ENCODE measurements at regions not wholly inside any gene's neighbourhood (a gene's known extent, or its start where the extent isn't known, plus 50 kb on each side); places are given as distances from the start of the nearest gene placed in this dataset.

DNA sequence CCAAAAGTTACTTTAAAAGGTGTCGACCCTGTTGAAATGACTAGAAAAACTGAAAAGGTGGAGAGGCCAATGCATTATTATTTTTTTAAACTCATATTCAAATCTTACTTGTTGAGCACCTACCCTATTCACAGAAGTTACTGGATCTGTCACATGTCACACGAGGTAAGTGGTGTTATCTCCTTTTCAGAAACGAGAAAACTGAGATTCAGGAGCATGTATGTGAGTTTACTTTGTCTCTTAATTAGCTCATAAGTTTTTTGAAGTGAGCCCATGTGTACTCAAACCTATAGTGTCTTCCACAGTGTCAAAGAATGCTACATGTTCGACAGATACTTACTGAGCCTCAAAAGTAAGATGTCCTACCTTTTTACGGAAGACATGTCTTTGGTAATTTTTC lies 81.8 kb upstream of the EGLN3 start:
- no peak overlapping the region for H3K4me2 ChIP-seq
- H3K27ac ChIP-seq = no peak overlapping the region
- H3K4me3 ChIP-seq (IDR thresholded peaks at IDR 0.05; ENCODE audit: insufficient read depth, low read depth, low read length) = no peak overlapping the region
- no peak overlapping the region for H2AFZ ChIP-seq (ENCODE audit: low read depth)
- H3K4me1 ChIP-seq (ENCODE audit: low read depth, poor library complexity, severe bottlenecking) = no peaks in the 10 kb centered on the region
- H3K79me2 ChIP-seq (ENCODE audit: insufficient read depth, low read depth) = no peaks in the 10 kb centered on the region
- H3K27me3 ChIP-seq (ENCODE audit: insufficient read depth, low read depth) = no peaks in the 10 kb centered on the region
- no peaks in the 10 kb centered on the region for H4K20me1 ChIP-seq (ENCODE audit: insufficient read depth)
- no peak overlapping the region for H3K9ac ChIP-seq
- no peaks in the 10 kb centered on the region for H3K36me3 ChIP-seq (ENCODE audit: insufficient read depth)
- TF ChIP-seq, protein P1, sequence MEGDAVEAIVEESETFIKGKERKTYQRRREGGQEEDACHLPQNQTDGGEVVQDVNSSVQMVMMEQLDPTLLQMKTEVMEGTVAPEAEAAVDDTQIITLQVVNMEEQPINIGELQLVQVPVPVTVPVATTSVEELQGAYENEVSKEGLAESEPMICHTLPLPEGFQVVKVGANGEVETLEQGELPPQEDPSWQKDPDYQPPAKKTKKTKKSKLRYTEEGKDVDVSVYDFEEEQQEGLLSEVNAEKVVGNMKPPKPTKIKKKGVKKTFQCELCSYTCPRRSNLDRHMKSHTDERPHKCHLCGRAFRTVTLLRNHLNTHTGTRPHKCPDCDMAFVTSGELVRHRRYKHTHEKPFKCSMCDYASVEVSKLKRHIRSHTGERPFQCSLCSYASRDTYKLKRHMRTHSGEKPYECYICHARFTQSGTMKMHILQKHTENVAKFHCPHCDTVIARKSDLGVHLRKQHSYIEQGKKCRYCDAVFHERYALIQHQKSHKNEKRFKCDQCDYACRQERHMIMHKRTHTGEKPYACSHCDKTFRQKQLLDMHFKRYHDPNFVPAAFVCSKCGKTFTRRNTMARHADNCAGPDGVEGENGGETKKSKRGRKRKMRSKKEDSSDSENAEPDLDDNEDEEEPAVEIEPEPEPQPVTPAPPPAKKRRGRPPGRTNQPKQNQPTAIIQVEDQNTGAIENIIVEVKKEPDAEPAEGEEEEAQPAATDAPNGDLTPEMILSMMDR (conservative IDR thresholded peaks at IDR 0.05; ENCODE audit: low read depth, low read length) = no peak

DNA sequence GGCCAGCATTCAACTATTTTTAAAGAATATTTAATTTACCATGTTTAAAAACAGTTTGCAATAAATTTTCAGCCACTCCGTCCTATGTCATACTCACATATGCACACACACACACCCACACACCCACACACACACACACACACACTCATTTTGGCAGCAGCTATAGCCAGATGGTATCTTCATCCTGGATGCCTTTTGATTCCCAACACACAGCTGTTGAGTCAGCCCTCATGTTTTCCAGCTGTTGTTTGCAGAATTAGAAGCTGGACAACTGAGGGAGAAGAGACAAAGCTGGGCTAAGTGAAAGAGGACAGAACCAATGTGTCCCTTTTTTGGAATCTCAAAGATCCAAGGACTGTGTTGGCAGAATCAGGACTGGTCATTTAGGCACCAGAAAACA lies 80.0 kb upstream of the EGLN3 start:
- H3K79me2 ChIP-seq (ENCODE audit: insufficient read depth, low read depth) = no peaks in the 10 kb centered on the region
- H3K4me1 ChIP-seq (ENCODE audit: low read depth, poor library complexity, severe bottlenecking) = no peaks in the 10 kb centered on the region
- TF ChIP-seq, protein P1 (conservative IDR thresholded peaks at IDR 0.05; ENCODE audit: low read depth, low read length) = no peak
- H3K36me3 ChIP-seq (ENCODE audit: insufficient read depth) = no peaks in the 10 kb centered on the region
- H2AFZ ChIP-seq (ENCODE audit: low read depth) = no peak overlapping the region
- H3K4me2 ChIP-seq = no peak overlapping the region
- no peak overlapping the region for H3K27ac ChIP-seq
- H3K27me3 ChIP-seq (ENCODE audit: insufficient read depth, low read depth) = no peaks in the 10 kb centered on the region
- no peak overlapping the region for H3K4me3 ChIP-seq (IDR thresholded peaks at IDR 0.05; ENCODE audit: insufficient read depth, low read depth, low read length)
- no peaks in the 10 kb centered on the region for H4K20me1 ChIP-seq (ENCODE audit: insufficient read depth)
- H3K9ac ChIP-seq = no peak overlapping the region

DNA sequence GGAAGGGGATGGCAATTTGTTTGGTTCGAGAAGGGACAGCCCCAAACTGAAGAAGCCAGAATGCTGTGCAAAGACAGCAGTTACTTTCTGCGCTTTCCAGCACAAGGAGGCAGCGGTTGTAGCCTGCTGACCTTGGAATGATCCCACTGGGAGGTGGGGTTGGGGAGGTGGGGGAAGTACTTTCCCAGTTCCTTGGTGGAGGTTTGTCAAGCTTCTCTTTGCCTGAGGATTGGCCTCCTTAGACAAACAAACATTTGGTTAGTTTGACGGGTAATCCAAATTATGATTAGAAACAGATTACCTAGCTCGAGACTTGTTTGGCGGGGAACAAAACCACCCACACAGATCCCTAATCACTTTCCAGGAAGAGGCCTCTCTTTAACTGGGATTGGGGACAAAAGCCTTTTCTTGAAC lies 79.1 kb upstream of the EGLN3 start:
- H4K20me1 ChIP-seq (ENCODE audit: insufficient read depth) = no peaks in the 10 kb centered on the region
- H2AFZ ChIP-seq (ENCODE audit: low read depth) = no peak overlapping the region
- H3K9ac ChIP-seq = no peak overlapping the region
- no peak overlapping the region for H3K4me3 ChIP-seq (IDR thresholded peaks at IDR 0.05; ENCODE audit: insufficient read depth, low read depth, low read length)
- TF ChIP-seq, protein P1 (conservative IDR thresholded peaks at IDR 0.05; ENCODE audit: low read depth, low read length) = no peak
- H3K27ac ChIP-seq = no peak overlapping the region
- H3K27me3 ChIP-seq (ENCODE audit: insufficient read depth, low read depth) = no peaks in the 10 kb centered on the region
- no peaks in the 10 kb centered on the region for H3K36me3 ChIP-seq (ENCODE audit: insufficient read depth)
- H3K4me1 ChIP-seq (ENCODE audit: low read depth, poor library complexity, severe bottlenecking) = no peaks in the 10 kb centered on the region
- no peaks in the 10 kb centered on the region for H3K79me2 ChIP-seq (ENCODE audit: insufficient read depth, low read depth)
- no peak overlapping the region for H3K4me2 ChIP-seq

DNA sequence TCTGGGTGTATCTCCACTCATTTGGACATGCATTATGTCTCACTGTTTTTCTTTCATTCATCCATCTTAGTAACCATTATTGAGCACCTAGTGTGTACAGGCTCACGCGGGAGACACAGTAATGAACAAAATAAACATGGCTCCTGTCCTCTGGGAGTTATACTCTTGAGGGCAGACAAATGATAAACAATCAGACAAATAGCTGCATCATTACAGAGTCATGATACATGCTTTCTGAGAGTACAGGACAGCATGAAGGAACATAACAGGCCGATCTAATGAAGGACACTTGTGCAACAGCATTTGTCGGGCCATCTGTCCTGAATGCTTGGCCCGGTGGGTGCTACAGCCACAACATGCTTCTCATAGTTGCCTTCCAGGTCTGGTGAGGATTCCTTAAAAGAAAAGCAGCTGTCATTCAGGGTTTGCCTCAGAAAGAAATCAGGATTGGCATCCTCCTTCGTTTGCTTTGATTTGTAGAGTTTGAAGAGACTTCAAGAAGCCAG lies 77.2 kb upstream of the EGLN3 start:
- Histone ChIP-seq H3K27ac (no peak overlapping the region), H3K36me3 (ENCODE audit: insufficient read depth) (no peaks in the 10 kb centered on the region), H3K4me3 (IDR thresholded peaks at IDR 0.05; ENCODE audit: insufficient read depth, low read depth, low read length) (no peak overlapping the region), H3K27me3 (ENCODE audit: insufficient read depth, low read depth) (no peaks in the 10 kb centered on the region), H4K20me1 (ENCODE audit: insufficient read depth) (no peaks in the 10 kb centered on the region), H3K4me2 (no peak overlapping the region), H3K79me2 (ENCODE audit: insufficient read depth, low read depth) (no peaks in the 10 kb centered on the region), H3K4me1 (ENCODE audit: low read depth, poor library complexity, severe bottlenecking) (no peaks in the 10 kb centered on the region), H3K9ac (no peak overlapping the region), H2AFZ (ENCODE audit: low read depth) (no peak overlapping the region)
- TF ChIP-seq, protein P1 (conservative IDR thresholded peaks at IDR 0.05; ENCODE audit: low read depth, low read length) = no peak

Measured in KMS-11 (cell line).